Daoy (cell line): ENCODE measurements at regions not wholly inside any gene's neighbourhood (a gene's known extent, or its start where the extent isn't known, plus 50 kb on each side); places are given as distances from the start of the nearest gene placed in this dataset.
"Not testable (repeated sequence)": the region's sequence is repeated elsewhere in the genome, so short reads cannot be mapped to it uniquely, and the experiment has no call there.

Experiments
- DNase-seq: peaks from one replicate; pipeline ENCODE4 v3.0.0-alpha.2; 2015; ENCODE audit warnings: low read depth

GRCh38 chr1:70819785-70820184 is 227.8 kb downstream of the PTGER3 start:
- DNase-seq: no peak

- DNase-seq: no peak
Observed at GRCh38 chr1:70820396-70820795, 227.2 kb downstream of the PTGER3 start.

- no peak for DNase-seq
Observed at GRCh38 chr1:70820995-70821394, 226.6 kb downstream of the PTGER3 start.

GRCh38 chr1:70826428-70826827 is 221.2 kb downstream of the PTGER3 start:
- DNase-seq: no peak

GRCh38 chr1:70827030-70827429 is 220.6 kb downstream of the PTGER3 start:
- no peak for DNase-seq

GRCh38 chr1:70828177-70828576 is 219.4 kb downstream of the PTGER3 start:
- no peak for DNase-seq

- not testable (repeated sequence) for DNase-seq
Observed at GRCh38 chr1:70834365-70834764, 213.3 kb downstream of the PTGER3 start.

GRCh38 chr1:70836456-70836855 is 211.2 kb downstream of the PTGER3 start:
- DNase-seq: no peak

- DNase-seq: no peak
Observed at GRCh38 chr1:70840260-70840953, 207.2 kb downstream of the PTGER3 start.

- DNase-seq: no peak
Observed at GRCh38 chr1:70842562-70842961, 205.1 kb downstream of the PTGER3 start.

GRCh38 chr1:70843452-70843851 is 204.2 kb downstream of the PTGER3 start:
- no peak for DNase-seq

GRCh38 chr1:70847013-70847412 is 200.6 kb downstream of the PTGER3 start:
- no peak for DNase-seq

GRCh38 chr1:70855203-70855602 is 192.4 kb downstream of the PTGER3 start:
- DNase-seq: no peak

GRCh38 chr1:70856201-70856600 is 191.4 kb downstream of the PTGER3 start:
- DNase-seq: no peak

GRCh38 chr1:70863239-70863638 is 184.4 kb downstream of the PTGER3 start:
- no peak for DNase-seq

GRCh38 chr1:70864302-70864701 is 183.3 kb downstream of the PTGER3 start:
- DNase-seq: no peak

GRCh38 chr1:70866542-70867264 is 180.9 kb downstream of the PTGER3 start:
- no peak for DNase-seq

GRCh38 chr1:70871790-70872189 is 175.8 kb downstream of the PTGER3 start:
- no peak for DNase-seq

- no peak for DNase-seq
Observed at GRCh38 chr1:70874063-70874462, 173.6 kb downstream of the PTGER3 start.

GRCh38 chr1:70874818-70875217 is 172.8 kb downstream of the PTGER3 start:
- no peak for DNase-seq

- DNase-seq: no peak
Observed at GRCh38 chr1:70877343-70877742, 170.3 kb downstream of the PTGER3 start.

- DNase-seq: no peak
Observed at GRCh38 chr1:70887936-70888335, 159.7 kb downstream of the PTGER3 start.

- no peak for DNase-seq
Observed at GRCh38 chr1:70888722-70889121, 158.9 kb downstream of the PTGER3 start.

- no peak for DNase-seq
Observed at GRCh38 chr1:70890408-70890807, 157.2 kb downstream of the PTGER3 start.
